Fibroblast of pulmonary artery (primary cell): ENCODE measurements at regions not wholly inside any gene's neighbourhood (a gene's known extent, or its start where the extent isn't known, plus 50 kb on each side); places are given as distances from the start of the nearest gene placed in this dataset.
A peak's percentile ranks its signal among the peaks of the same experiment; 100 is the strongest.

Experiments used
- DNase-seq: peaks from one replicate; pipeline ENCODE4 v3.0.0-alpha.2; 2010; ENCODE audit warnings: low read depth
- H3K4me3 ChIP-seq: replicated peaks from 2 replicates; pipeline ENCODE4 v1.5.1; 2011; ENCODE audit warnings: low read depth, mild to moderate bottlenecking, control low read depth, low read length, moderate library complexity
- CTCF ChIP-seq: IDR thresholded peaks from 2 replicates; pipeline ENCODE4 v1.5.1; 2011; ENCODE audit warnings: mild to moderate bottlenecking, control low read depth, low read length, inconsistent platforms; ENCODE audit errors: missing control alignments

- DNase-seq, result no peak
- no peak for TF ChIP-seq CTCF
- H3K4me3 ChIP-seq, result no peak overlapping the region
Measured at GRCh38 chr1:59026472-59026948, 242.7 kb upstream of the JUN start.

GRCh38 chr1:59027177-59027576, 243.3 kb upstream of the JUN start:
- TF ChIP-seq CTCF, result no peak
- DNase-seq, result peak; percentile 56
- no peak overlapping the region for H3K4me3 ChIP-seq

GRCh38 chr1:59028048-59028447, 244.2 kb upstream of the JUN start:
- no peak for TF ChIP-seq CTCF
- no peak overlapping the region for H3K4me3 ChIP-seq
- DNase-seq, result no peak

GRCh38 chr1:59029411-59030167, 245.7 kb upstream of the JUN start:
- H3K4me3 ChIP-seq, result no peak overlapping the region
- DNase-seq, result no peak
- TF ChIP-seq CTCF, result no peak

GRCh38 chr1:59032228-59032627, 248.4 kb upstream of the JUN start:
- no peak overlapping the region for H3K4me3 ChIP-seq
- TF ChIP-seq CTCF, result no peak
- DNase-seq, result no peak

- no peak for TF ChIP-seq CTCF
- no peak for DNase-seq
- no peak overlapping the region for H3K4me3 ChIP-seq
Measured at GRCh38 chr1:59033761-59034160, 249.9 kb upstream of the JUN start.

- no peak for TF ChIP-seq CTCF
- H3K4me3 ChIP-seq, result no peak overlapping the region
- no peak for DNase-seq
Measured at GRCh38 chr1:59034925-59035324, 251.1 kb upstream of the JUN start.
